Muscle layer of duodenum (tissue), 2 donors: ENCODE measurements at regions not wholly inside any gene's neighbourhood (a gene's known extent, or its start where the extent isn't known, plus 50 kb on each side); places are given as distances from the start of the nearest gene placed in this dataset.
A peak's percentile ranks its signal among the peaks of the same experiment; 100 is the strongest.

ENCODE experiments used
- H3K27ac ChIP-seq: one replicate; pipeline ENCODE4 v1.7.0; 2013; ENCODE audit warnings: mild to moderate bottlenecking, low read length
- H3K27me3 ChIP-seq: one replicate; pipeline ENCODE4 v1.7.0; 2013; ENCODE audit warnings: low read depth, mild to moderate bottlenecking, control low read depth, low read length
- H3K36me3 ChIP-seq, 2 donors: one replicate each; pipeline ENCODE4 v1.7.0; 2013; ENCODE audit warnings: low read length in 2 of 2, control low read depth in 1 of 2, mild to moderate bottlenecking in 1 of 2; ENCODE audit not compliant: insufficient read depth in 2 of 2, control insufficient read depth in 1 of 2
- H3K4me1 ChIP-seq, 2 donors: one replicate each; pipeline ENCODE4 v1.7.0; 2013; ENCODE audit warnings: low read length in 2 of 2, mild to moderate bottlenecking in 2 of 2, control low read depth in 1 of 2, moderate library complexity in 1 of 2; ENCODE audit not compliant: insufficient read depth in 2 of 2, control insufficient read depth in 1 of 2
- H3K4me3 ChIP-seq, 2 donors: one replicate each; pipeline ENCODE4 v1.7.0; 2013; ENCODE audit warnings: low read length in 2 of 2, low read depth in 1 of 2, mild to moderate bottlenecking in 1 of 2
- H3K9me3 ChIP-seq, 2 donors: one replicate each; pipeline ENCODE4 v1.7.0; 2013; ENCODE audit warnings: low read length in 2 of 2, control low read depth in 1 of 2, mild to moderate bottlenecking in 1 of 2; ENCODE audit not compliant: control insufficient read depth in 1 of 2
- donor health status: healthy.

DNA sequence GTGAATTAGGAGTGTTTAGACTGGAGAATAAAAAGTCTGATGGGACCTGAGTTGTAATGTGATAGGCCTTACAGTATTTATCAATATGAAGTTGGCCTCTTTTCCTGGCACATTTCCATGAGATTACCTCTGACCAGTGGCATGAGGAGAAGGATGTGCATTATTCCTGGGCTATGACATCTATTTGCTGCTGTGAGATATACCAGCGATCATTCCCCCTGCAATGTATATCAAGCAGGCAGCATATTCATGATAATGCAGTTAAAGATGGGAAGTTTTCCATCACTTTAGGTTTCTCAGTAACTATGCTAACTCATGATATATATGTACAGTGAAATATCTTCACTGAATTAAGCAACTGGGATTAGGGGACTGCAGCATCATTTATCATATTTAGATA lies 142.8 kb upstream of the MBL2 start:
- H3K4me1 ChIP-seq: no peaks in the 10 kb centered on the region
- no peaks in the 10 kb centered on the region for H3K36me3 ChIP-seq
- no peak overlapping the region for H3K4me3 ChIP-seq
- no peak overlapping the region for H3K27ac ChIP-seq
- H3K9me3 ChIP-seq: no peaks in the 10 kb centered on the region
- no peaks in the 10 kb centered on the region for H3K27me3 ChIP-seq

- Histone ChIP-seq H3K36me3 (no peaks in the 10 kb centered on the region), H3K9me3 (no peaks in the 10 kb centered on the region), H3K27me3 (no peaks in the 10 kb centered on the region), H3K27ac (no peak overlapping the region), H3K4me1 (no peaks in the 10 kb centered on the region), H3K4me3 (no peak overlapping the region)
Observed at GRCh38 chr10:52911163-52911562, 138.6 kb upstream of the MBL2 start.

DNA sequence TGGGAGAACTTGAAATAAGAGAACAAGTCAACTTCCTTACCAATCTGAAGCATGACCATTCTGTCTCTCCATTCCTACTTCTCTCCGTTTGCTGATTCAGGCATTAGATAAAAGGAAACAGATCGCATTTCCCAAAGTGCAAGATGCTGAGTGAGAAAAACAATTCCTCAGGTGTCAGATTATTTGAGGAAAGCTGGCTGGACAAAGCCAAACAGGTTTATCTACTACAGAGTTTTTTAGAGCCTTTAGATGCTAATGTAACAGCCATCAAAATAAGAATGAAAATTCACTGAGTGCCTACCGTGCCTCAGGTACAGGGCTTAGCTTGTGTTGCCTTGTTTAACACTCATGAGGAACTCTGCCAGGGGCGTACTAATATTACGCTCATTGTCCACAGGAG lies 135.9 kb upstream of the MBL2 start:
- Histone ChIP-seq H3K36me3 (no peaks in the 10 kb centered on the region), H3K27me3 (no peaks in the 10 kb centered on the region), H3K4me1 (no peaks in the 10 kb centered on the region), H3K27ac (no peak overlapping the region), H3K4me3 (no peak overlapping the region), H3K9me3 (no peaks in the 10 kb centered on the region)

GRCh38 chr10:52906046-52906445 lies 133.5 kb upstream of the MBL2 start:
- Histone ChIP-seq H3K36me3 (no peaks in the 10 kb centered on the region), H3K4me1 (no peaks in the 10 kb centered on the region), H3K27me3 (no peaks in the 10 kb centered on the region), H3K4me3 (no peak overlapping the region), H3K27ac (no peak overlapping the region), H3K9me3 (no peaks in the 10 kb centered on the region)

GRCh38 chr10:52903397-52903938 lies 130.9 kb upstream of the MBL2 start:
- Histone ChIP-seq H3K9me3 (no peaks in the 10 kb centered on the region), H3K4me3 (no peak overlapping the region), H3K36me3 (no peaks in the 10 kb centered on the region), H3K27me3 (no peaks in the 10 kb centered on the region), H3K27ac (no peak overlapping the region), H3K4me1 (no peaks in the 10 kb centered on the region)

GRCh38 chr10:52900593-52900992 lies 128.0 kb upstream of the MBL2 start:
- Histone ChIP-seq H3K9me3 (no peaks in the 10 kb centered on the region), H3K36me3 (no peaks in the 10 kb centered on the region), H3K4me3 (no peak overlapping the region)

GRCh38 chr10:52897162-52897561 lies 124.6 kb upstream of the MBL2 start:
- Histone ChIP-seq H3K36me3 (no peaks in the 10 kb centered on the region), H3K9me3 (no peaks in the 10 kb centered on the region), H3K4me3 (no peak overlapping the region), H3K4me1 (no peaks in the 10 kb centered on the region), H3K27ac (no peak overlapping the region), H3K27me3 (no peaks in the 10 kb centered on the region)

More at GRCh38 chr10:52900593-52900992, 128.0 kb upstream of the MBL2 start:
- no peaks in the 10 kb centered on the region for H3K27me3 ChIP-seq
- no peaks in the 10 kb centered on the region for H3K4me1 ChIP-seq
- H3K27ac ChIP-seq: no peak overlapping the region

- Histone ChIP-seq H3K4me3 (no peak overlapping the region), H3K27me3 (no peaks in the 10 kb centered on the region), H3K36me3 (no peaks in the 10 kb centered on the region), H3K27ac (no peak overlapping the region), H3K9me3 (no peaks in the 10 kb centered on the region), H3K4me1 (no peaks in the 10 kb centered on the region)
Observed at GRCh38 chr10:52895059-52895458, 122.5 kb upstream of the MBL2 start.

GRCh38 chr10:52890281-52890680 lies 117.7 kb upstream of the MBL2 start:
- Histone ChIP-seq H3K9me3 (no peaks in the 10 kb centered on the region), H3K4me1 (no peaks in the 10 kb centered on the region), H3K27me3 (no peaks in the 10 kb centered on the region), H3K4me3 (no peak overlapping the region), H3K27ac (no peak overlapping the region), H3K36me3 (no peaks in the 10 kb centered on the region)

DNA sequence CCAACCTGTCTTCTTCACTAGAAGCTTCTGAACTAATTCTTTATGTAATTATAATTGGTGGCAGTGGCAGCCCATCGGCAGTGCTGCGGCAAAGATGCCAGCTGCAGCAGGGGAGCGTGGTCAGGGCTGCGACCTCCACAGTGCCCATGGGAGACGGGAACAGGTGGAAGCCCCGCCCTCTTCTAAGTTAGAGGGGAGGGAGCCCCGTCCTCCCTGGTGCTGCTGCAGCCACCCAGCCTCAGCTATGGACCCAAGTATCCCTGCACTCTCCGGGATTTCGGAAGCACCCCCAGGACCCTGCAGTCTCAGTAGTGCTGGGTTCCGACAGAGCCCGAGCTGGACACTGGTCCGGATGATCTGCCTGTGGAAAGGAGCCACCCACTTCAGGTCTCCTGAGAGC lies 117.0 kb upstream of the MBL2 start:
- Histone ChIP-seq H3K36me3 (no peaks in the 10 kb centered on the region), H3K27ac (no peak overlapping the region), H3K27me3 (no peaks in the 10 kb centered on the region), H3K4me1 (no peaks in the 10 kb centered on the region), H3K9me3 (no peaks in the 10 kb centered on the region), H3K4me3 (no peak overlapping the region)

DNA sequence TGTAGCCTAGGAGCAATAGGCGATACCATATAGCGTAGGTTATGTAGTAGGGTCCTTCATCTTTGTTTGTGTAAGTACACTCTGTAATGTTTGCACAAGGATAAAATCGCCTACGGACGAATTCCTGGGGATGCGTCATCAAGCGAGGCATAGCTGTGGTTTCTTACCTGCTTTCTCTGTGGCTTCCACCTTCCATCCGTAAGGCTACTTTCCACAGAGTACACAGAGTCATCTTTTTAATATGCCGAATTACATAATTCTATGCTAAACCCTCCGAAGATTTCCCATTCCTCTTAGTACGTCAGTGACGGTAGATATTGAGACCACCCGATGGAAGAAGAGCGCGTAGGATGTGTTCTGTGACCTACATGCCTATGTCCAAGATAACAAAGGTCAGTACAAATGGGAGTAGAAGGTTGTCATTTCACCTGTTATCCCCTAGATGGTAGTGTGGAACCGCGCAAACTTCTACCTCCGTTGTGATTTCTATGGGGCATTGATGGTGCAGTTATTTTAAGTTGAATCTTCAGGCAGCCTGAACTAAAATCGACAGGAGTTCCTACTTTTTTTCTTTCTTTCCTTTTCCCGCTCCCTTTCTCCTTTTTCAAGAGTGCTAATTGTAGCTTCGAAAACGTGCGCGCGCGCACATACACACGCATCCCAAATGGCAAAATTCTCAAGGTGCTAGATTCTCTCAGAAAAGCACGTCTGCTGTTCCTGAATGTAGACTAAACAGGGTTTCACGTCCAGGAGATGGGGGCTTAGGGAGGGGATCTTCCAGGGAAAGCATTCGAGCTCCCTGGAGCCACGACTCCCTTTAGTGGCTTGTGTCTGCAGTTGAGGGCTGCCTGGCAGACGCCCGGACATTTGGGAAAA lies 111.7 kb upstream of the MBL2 start:
- Histone ChIP-seq H3K4me3 (peak overlapping the region in 1 of 2 donors; percentile 20), H3K36me3 (no peaks in the 10 kb centered on the region), H3K27ac (no peak overlapping the region), H3K9me3 (no peaks in the 10 kb centered on the region), H3K4me1 (no peaks in the 10 kb centered on the region), H3K27me3 (no peaks in the 10 kb centered on the region)
